GM12872 (cell line): ENCODE measurements at regions not wholly inside any gene's neighbourhood (a gene's known extent, or its start where the extent isn't known, plus 50 kb on each side); places are given as distances from the start of the nearest gene placed in this dataset.

Source experiments
- TF ChIP-seq, protein P1 (sequence below): IDR thresholded peaks from 3 replicates; pipeline ENCODE4 v1.5.1; 2011; ENCODE audit warnings: low read depth, mild to moderate bottlenecking, low read length, moderate library complexity; ENCODE audit not compliant: insufficient read depth

DNA sequence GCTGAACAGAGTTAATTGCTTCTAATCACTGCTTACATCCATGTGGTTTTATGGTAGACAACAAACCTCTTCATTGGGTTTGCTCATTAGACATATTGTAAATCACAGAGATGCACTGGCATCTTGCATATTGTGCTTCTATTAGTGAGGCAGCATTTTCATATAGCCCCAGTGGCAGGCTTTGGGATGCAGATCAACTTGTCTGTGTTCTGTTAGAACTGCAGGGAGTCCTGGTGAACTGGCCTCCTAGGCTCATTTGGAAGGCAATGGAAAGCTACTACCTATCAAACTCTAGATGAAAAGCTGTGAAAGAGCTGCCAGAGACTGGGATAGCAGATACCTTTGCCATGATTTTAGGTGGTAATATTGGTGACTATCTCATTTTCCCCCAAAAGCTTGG lies 108.8 kb downstream of the NAA11 start:
- TF ChIP-seq, protein P1, sequence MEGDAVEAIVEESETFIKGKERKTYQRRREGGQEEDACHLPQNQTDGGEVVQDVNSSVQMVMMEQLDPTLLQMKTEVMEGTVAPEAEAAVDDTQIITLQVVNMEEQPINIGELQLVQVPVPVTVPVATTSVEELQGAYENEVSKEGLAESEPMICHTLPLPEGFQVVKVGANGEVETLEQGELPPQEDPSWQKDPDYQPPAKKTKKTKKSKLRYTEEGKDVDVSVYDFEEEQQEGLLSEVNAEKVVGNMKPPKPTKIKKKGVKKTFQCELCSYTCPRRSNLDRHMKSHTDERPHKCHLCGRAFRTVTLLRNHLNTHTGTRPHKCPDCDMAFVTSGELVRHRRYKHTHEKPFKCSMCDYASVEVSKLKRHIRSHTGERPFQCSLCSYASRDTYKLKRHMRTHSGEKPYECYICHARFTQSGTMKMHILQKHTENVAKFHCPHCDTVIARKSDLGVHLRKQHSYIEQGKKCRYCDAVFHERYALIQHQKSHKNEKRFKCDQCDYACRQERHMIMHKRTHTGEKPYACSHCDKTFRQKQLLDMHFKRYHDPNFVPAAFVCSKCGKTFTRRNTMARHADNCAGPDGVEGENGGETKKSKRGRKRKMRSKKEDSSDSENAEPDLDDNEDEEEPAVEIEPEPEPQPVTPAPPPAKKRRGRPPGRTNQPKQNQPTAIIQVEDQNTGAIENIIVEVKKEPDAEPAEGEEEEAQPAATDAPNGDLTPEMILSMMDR: no peak

DNA sequence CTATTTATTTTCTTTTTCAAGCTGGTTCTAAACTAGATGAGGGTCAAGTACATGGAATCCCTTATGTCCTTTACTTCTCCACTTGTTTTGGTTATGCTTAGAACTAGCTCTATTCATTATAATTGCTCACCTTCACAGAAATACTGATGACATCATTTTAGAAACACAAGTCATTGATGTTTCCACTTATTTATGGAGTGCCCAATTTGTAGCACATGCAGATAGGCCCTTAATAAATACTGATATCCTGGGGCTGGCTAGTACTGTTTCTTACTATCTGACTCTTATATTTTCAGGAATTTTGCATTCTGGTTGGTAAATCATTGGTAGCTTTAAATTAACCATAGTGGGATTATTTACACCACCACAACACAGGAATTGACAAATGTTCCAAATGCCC lies 112.2 kb downstream of the NAA11 start:
- TF ChIP-seq, protein P1: no peak

DNA sequence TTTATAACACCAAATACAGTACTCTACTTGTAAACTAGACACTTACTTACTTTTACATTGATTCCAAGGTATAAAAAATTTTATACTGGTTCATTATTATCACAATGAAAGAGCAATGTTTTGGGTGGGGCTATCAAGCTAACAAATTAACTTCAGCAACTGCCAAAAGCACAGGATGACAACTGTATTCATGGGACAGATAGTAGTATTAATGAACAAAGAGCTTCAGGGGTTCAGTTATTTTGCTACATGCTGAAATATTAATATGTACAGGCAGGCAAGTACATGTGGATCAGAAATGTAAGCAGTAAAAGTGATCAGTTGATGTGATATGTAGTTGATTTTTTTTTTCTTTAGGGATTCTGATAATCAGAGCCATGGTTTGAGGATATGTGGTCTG lies 112.9 kb downstream of the NAA11 start:
- TF ChIP-seq, protein P1: no peak

DNA sequence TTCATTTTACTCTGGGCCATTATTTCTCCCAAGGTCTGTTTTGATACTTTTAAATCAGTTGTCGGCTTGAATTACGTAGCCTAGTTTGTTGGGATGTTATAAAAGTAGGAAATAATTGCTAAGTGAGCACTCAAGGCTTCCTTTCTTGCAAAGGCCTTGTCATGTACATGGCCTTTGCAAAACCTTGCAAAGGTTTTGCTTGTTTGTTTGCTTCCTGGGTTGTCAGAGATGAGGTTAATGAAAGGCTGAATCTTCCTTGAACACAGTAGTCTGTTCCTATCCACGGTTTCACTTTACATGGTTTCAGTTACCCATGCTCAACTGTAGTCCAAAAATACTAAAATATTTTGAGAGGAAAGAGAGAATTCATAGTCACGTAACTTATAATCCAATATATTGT lies 113.5 kb downstream of the NAA11 start:
- TF ChIP-seq, protein P1: no peak

DNA sequence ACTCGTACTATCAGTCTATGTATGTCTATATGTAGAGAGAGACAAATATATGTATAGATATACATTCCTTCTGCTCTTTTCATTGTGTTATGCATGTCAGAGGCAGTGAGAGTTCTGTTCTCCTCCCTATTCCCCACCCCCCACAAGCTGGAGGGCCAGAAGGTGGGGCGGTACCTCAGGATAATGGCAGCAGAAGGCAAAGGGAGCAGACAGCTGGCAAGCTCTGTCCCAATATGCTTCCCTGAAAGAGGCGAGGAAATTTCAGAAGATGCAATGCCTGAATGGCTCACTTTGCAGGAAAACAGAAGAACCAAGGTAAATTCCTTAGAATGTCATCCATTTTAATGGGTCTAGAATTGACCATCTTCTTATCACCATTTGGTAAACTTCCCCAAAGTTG lies 114.4 kb downstream of the NAA11 start:
- TF ChIP-seq, protein P1: no peak

DNA sequence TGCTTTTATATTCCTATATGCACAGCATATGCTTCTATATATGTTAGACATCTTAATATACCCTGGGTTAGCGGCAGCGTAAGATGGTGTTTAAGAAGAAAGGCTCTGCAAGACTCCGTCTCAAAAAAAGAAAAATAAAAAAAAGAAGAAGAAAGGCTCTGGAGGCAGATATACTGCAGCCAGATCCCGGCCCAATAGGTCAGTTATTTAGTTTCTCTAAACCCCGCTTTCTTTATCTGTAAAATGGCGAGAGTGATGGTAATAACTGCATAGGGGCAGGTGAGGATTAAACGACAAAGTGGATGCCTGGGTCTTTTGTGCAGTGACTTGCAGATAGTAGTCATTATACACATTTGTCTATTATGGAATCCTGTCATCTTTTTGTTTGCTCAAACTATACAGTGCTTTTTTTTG lies 115.2 kb downstream of the NAA11 start:
- TF ChIP-seq, protein P1: no peak

DNA sequence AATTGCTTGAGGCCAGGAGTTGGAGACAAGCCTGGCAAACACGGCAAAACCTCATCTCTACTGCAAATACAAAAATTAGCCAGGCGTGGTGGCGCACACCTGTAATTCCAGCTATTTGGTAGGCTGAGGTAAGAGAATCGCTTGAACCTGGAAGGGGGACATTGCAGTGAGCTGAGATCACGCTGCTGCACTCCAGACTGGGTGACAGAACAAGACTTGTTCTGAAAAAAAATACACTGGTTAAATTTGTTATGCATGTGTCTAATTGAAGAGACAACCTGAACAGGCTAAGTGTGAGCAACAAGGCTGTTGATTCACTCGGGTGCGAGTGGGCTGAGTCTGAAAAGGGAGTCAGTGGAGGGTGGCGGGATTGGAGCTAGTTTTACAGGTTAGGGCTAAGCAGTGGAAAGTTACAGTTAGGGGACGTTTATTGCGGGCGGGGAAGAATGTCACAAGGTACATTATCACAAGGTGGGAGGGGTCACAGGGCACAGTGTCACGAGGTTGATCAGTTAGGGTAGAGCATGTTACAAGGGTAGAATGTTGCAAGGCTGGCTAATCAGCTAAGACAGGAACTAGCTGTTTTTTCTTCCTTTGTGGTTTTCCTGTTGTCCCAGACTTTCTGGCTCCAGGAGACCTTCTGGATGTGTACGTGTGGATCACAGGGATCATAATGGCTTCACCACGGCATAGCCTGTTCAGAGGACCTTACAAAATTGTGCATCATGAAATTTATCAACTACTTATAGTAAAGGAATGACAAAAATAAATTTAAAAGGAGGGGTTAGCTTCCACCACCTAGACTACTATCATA lies 115.8 kb downstream of the NAA11 start:
- TF ChIP-seq, protein P1: no peak

DNA sequence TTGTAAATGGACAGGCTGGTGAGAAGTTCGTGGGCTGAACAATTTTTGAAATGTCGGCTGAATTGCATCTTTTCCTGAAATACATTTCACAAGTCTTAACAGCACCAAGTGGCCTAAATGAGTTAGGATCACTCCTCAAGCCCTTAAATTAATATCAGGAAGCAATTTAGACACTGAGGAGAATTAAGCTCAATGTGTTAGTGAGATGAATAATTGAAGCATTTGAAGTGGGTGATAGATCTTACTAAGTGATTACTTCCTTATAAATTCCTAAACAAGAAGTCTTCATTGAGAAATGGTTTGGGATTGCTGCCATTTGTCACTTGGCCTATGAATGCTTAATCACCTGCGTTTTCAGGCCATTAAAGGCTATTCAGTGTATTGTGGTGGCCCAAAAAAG lies 116.8 kb downstream of the NAA11 start:
- TF ChIP-seq, protein P1: no peak
